Natural killer cell (primary cell): ENCODE measurements at regions not wholly inside any gene's neighbourhood (a gene's known extent, or its start where the extent isn't known, plus 50 kb on each side); places are given as distances from the start of the nearest gene placed in this dataset.

Experiments
- ATAC-seq, 3 donors: fragments of 150-1000 bp in 2 of 3; fragments of 200-7000 bp in 1 of 3; cut with Tn5 transposase; 1 replicate in 1 of 3; 2 replicates in 2 of 3; pipeline ENCODE4 v1.10.0; 2021; ENCODE audit warnings: mild to moderate bottlenecking in 2 of 3, moderate library complexity in 2 of 3
- DNase-seq, 2 donors: peaks; one replicate each; pipeline versions ENCODE4 v3.0.0 to v3.0.0-alpha.2; 2013 to 2021; ENCODE audit warnings: mixed read lengths in 1 of 2
- H3K27ac ChIP-seq: one replicate; pipeline ENCODE4 v1.5.1; 2013; ENCODE audit warnings: mild to moderate bottlenecking, low read length
- H3K27me3 ChIP-seq: one replicate; pipeline ENCODE4 v1.6.1; 2013; ENCODE audit warnings: low read length; ENCODE audit not compliant: control insufficient read depth, insufficient read depth
- H3K36me3 ChIP-seq: one replicate; pipeline ENCODE4 v1.6.1; 2013; ENCODE audit warnings: low read length; ENCODE audit not compliant: control insufficient read depth, insufficient read depth
- H3K4me1 ChIP-seq: one replicate; pipeline ENCODE4 v1.6.1; 2013; ENCODE audit warnings: low read length; ENCODE audit not compliant: control insufficient read depth, insufficient read depth
- H3K4me3 ChIP-seq: one replicate; pipeline ENCODE4 v1.5.1; 2013; ENCODE audit warnings: low read length
- H3K9me3 ChIP-seq: one replicate; pipeline ENCODE4 v1.6.1; 2013; ENCODE audit warnings: low read length; ENCODE audit not compliant: control insufficient read depth, insufficient read depth
- H3K27ac Mint-ChIP-seq, 2 donors: one replicate each; pipeline ENCODE4 v1.8.0; 2022; ENCODE audit warnings: mild to moderate bottlenecking in 2 of 2, mixed read lengths in 2 of 2, moderate library complexity in 1 of 2
- H3K27me3 Mint-ChIP-seq, 2 donors: one replicate each; pipeline ENCODE4 v1.8.0; 2022; ENCODE audit warnings: low read depth in 2 of 2, mixed read lengths in 2 of 2
- H3K36me3 Mint-ChIP-seq: one replicate; pipeline ENCODE4 v1.8.0; 2022; ENCODE audit warnings: mixed read lengths
- H3K4me1 Mint-ChIP-seq, 2 donors: one replicate each; pipeline ENCODE4 v1.8.0; 2022; ENCODE audit warnings: mixed read lengths in 2 of 2
- H3K4me3 Mint-ChIP-seq: one replicate; pipeline ENCODE4 v1.8.0; 2022; ENCODE audit warnings: mild to moderate bottlenecking, moderate library complexity, mixed read lengths
- H3K9me3 Mint-ChIP-seq, 2 donors: one replicate each; pipeline ENCODE4 v1.8.0; 2022; ENCODE audit warnings: mixed read lengths in 2 of 2
- CTCF ChIP-seq: fragments of 200-600 bp; IDR thresholded peaks from one replicate; pipeline ENCODE4 v1.8.0; 2022; ENCODE audit warnings: antibody characterized with exemption
- WGBS: methylation state at CpG from one replicate; pipeline ENCODE4 v1.1.7; 2013; ENCODE audit warnings: missing lambda C conversion rate; ENCODE audit not compliant: insufficient coverage; 5-methylcytosine and 5-hydroxymethylcytosine counted together
- intact Hi-C: fragments of 100-400 bp; cut with micrococcal nuclease; formaldehyde crosslinking; loops from one replicate; pipeline ENCODE4 v1.14.2; 2022

GRCh38 chr4:106717091-106717490 lies 319.0 kb downstream of the DKK2 start:
- intact Hi-C loops: no loop called here
- ATAC-seq (no peak), DNase-seq (no peak)
- Mint-ChIP-seq H3K4me1 (no peaks in the 10 kb centered on the region), H3K9me3 (peaks cover 5 to 9% of the 10 kb centered on the region in 2 donors), H3K4me3 (no peak overlapping the region), H3K27me3 (no peaks in the 10 kb centered on the region), H3K27ac (no peak overlapping the region), H3K36me3 (no peaks in the 10 kb centered on the region)
- TF ChIP-seq CTCF: no peak
- Histone ChIP-seq H3K27ac (no peak overlapping the region), H3K27me3 (no peaks in the 10 kb centered on the region), H3K9me3 (no peaks in the 10 kb centered on the region), H3K36me3 (no peaks in the 10 kb centered on the region), H3K4me1 (no peaks in the 10 kb centered on the region), H3K4me3 (no peak overlapping the region)
- 89% methylated on average over 4 of the region's 4 CpGs for WGBS

GRCh38 chr4:106715825-106716224 lies 320.3 kb downstream of the DKK2 start:
- DNase-seq: no peak
- Histone ChIP-seq H3K27me3 (no peaks in the 10 kb centered on the region), H3K4me3 (no peak overlapping the region), H3K27ac (no peak overlapping the region), H3K36me3 (no peaks in the 10 kb centered on the region), H3K4me1 (no peaks in the 10 kb centered on the region), H3K9me3 (no peaks in the 10 kb centered on the region)
- intact Hi-C loops: no loop called here
- Mint-ChIP-seq H3K27me3 (no peaks in the 10 kb centered on the region), H3K36me3 (no peaks in the 10 kb centered on the region), H3K4me1 (no peaks in the 10 kb centered on the region), H3K9me3 (peaks cover 7 to 9% of the 10 kb centered on the region in 2 donors), H3K27ac (no peak overlapping the region), H3K4me3 (no peak overlapping the region)
- ATAC-seq: no peak
- TF ChIP-seq CTCF: no peak

GRCh38 chr4:106708464-106708816 lies 327.7 kb downstream of the DKK2 start:
- 30% methylated on average over 3 of the region's 5 CpGs for WGBS
- Histone ChIP-seq H3K36me3 (no peaks in the 10 kb centered on the region), H3K4me3 (no peak overlapping the region), H3K27me3 (no peaks in the 10 kb centered on the region), H3K27ac (no peak overlapping the region), H3K4me1 (peaks cover 4% of the 10 kb centered on the region), H3K9me3 (no peaks in the 10 kb centered on the region)
- H3K27ac Mint-ChIP-seq: peak overlapping the region in 1 of 2 donors; percentile 55
- no peak overlapping the region for H3K4me3 Mint-ChIP-seq
- DNase-seq (no peak), ATAC-seq (peak in 1 of 3 donors; percentile 32)
- H3K36me3 Mint-ChIP-seq: no peaks in the 10 kb centered on the region
- peaks cover 0 to 12% of the 10 kb centered on the region in 2 donors for H3K4me1 Mint-ChIP-seq
- intact Hi-C loops: no loop called here
- peaks cover 8 to 19% of the 10 kb centered on the region in 2 donors for H3K9me3 Mint-ChIP-seq
- H3K27me3 Mint-ChIP-seq: no peaks in the 10 kb centered on the region
- TF ChIP-seq CTCF: no peak

- H3K4me3 Mint-ChIP-seq: no peak overlapping the region
- peaks cover 0 to 12% of the 10 kb centered on the region in 2 donors for H3K4me1 Mint-ChIP-seq
- no peaks in the 10 kb centered on the region for H3K27me3 ChIP-seq
- H3K4me3 ChIP-seq: no peak overlapping the region
- no peaks in the 10 kb centered on the region for H3K36me3 ChIP-seq
- peaks cover 7 to 15% of the 10 kb centered on the region in 2 donors for H3K9me3 Mint-ChIP-seq
- H3K9me3 ChIP-seq: no peaks in the 10 kb centered on the region
- H3K27me3 Mint-ChIP-seq: no peaks in the 10 kb centered on the region
- peak overlapping the region in 1 of 2 donors; percentile 55 for H3K27ac Mint-ChIP-seq
- H3K27ac ChIP-seq: no peak overlapping the region
- 9% methylated on average over 1 of the region's 2 CpGs for WGBS
- ATAC-seq (peak in 2 of 3 donors; percentile 31 to 37), DNase-seq (no peak)
- intact Hi-C loops: no loop called here
- TF ChIP-seq CTCF: no peak
- H3K4me1 ChIP-seq: peaks cover 4% of the 10 kb centered on the region
- H3K36me3 Mint-ChIP-seq: no peaks in the 10 kb centered on the region
Observed at GRCh38 chr4:106707776-106708463, 328.2 kb downstream of the DKK2 start.
